GM21619 (cell line): ENCODE measurements at regions not wholly inside any gene's neighbourhood (a gene's known extent, or its start where the extent isn't known, plus 50 kb on each side); places are given as distances from the start of the nearest gene placed in this dataset.

Experiments
- ATAC-seq: cut with Tn5 transposase; IDR thresholded peaks from one replicate; pipeline ENCODE4 v1.9.1; 2021; ENCODE audit not compliant: unreplicated experiment

DNA sequence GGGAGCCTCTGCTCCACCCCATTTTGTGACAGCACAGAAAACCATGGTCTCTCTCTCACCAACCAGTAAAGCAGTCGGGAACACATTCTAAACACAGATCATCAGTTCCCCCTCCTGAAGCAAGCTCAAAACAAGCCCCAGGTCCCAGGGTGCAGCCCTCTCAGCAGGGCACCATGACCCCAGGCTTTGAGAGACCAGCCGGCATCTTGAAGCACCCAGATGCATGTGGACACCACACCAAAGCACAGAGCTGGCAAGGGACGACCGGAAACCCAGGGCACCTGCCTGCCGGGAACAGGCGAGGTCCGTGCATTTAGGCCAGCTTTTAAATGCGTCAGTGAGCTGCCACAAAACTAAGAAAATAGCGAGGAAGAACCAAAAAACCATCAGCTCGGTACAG lies 103.2 kb upstream of the IQSEC1 start:
- ATAC-seq = no peak

GRCh38 chr3:13174803-13175135 lies 101.5 kb upstream of the IQSEC1 start:
- no peak for ATAC-seq

DNA sequence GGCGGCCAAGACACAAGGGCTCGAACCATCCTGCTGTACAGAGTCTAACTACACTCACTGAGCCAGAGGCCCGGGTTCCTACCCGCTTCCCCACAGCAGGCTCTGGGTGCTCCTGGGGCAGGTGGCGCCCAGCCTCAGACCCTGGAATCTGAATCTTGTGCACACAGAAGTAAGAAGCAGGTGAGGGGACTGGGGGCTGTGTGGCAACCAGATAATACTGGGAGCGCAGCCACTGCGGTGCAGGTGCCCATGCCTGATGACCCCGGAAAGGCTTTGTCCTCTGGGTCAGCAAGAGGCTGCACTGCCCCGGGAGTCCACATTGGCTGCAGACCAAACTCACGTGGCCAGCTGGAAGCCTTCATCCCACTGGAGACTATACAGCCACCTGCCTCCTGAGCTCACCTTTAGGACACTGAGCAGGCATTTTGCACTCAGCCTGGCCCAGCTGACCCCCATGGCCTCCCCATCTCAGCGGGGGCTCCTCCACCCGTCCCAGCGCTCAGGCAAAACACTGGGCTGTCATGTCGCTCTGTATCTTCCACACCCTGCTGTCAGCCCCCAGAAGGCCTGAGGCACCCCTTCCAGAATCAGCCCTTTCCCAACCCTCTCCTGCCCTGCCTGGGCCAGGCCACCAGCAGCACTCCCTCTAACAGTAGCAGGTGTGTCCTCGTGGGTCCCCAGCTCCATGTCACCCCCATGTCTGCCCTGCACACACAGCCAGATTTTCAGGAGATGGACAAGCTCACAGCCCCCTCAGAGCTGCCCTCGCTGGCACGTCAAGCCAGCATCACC lies 101.0 kb upstream of the IQSEC1 start:
- no peak for ATAC-seq

- no peak for ATAC-seq
These were observed 100.0 kb upstream of the IQSEC1 start for GRCh38 chr3:13173186-13173585.

DNA sequence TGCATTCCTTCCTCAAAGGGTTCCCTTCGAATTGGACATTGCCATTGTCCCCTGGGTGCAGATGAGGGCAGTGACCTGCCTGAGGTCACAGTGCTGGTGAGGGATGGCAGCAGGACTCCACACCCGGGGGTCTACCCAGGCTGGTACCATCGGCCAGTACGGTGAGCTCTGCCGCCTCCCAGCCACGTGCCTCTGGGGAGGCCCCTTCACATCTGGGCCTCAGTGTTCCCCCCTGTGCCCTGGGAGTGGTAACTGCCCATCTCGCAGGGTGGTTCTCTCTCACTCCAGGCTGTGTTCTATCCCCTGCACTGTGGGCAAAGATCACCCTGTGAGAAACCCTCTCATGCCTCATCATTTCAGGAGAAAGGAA lies 99.4 kb upstream of the IQSEC1 start:
- ATAC-seq = no peak

GRCh38 chr3:13171704-13172643 lies 98.7 kb upstream of the IQSEC1 start:
- ATAC-seq = no peak

DNA sequence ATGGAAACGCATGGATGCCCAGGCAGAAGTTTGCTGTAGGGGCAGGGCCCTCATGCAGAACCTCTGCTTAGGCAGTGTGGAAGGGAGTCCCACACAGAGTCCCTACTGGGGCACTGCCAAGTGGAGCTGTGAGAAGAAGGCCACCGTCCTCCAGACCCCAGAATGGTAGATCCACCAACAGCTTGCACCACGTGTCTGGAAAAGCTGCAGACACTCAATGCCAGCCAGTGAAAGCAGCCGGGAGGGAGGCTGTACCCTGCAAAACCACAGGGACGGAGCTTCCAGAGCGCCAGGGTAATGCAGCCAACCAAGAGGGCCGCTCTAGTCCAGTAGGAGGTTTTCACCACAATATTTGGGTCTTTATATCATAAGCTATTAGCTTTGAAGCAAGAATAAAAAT lies 97.1 kb upstream of the IQSEC1 start:
- no peak for ATAC-seq

DNA sequence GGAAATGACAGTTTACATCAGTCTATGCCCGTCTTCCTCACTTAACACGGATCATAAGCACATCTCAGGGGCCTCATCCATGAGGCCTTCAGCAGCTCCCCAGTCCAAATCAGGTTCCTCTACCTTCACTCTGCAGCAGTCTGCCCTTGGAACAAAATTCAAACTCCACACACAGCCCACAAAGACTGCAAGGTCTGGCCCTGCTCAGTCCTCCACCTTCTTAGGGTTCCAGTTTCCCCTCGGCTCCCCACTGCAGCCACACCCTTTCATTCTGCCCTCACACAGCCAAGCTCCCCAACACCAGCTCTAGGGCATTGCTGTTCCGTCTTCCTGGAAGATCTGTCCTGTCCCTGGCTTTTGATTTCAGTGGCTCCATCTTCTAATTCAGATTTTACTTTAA lies 95.2 kb upstream of the IQSEC1 start:
- no peak for ATAC-seq

DNA sequence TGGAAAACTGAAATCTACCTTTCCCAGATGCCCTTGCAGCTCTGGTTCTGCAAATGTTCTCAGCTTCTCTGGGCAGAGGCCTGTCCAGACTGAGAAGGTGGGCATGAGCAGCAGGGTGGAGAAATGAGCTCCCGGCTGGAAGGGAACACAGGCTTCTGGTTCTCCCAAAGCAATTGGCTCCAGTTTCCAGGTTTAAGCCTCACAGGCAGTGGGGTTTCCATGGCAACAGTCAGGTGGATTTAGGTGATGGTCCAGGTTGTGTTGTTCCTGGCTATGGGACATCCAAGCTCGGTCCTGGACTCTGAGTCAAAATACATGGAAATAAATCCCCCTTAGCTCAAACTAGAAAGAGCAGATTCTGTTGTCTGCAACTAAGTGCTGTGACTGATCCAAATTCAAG lies 94.6 kb upstream of the IQSEC1 start:
- no peak for ATAC-seq

DNA sequence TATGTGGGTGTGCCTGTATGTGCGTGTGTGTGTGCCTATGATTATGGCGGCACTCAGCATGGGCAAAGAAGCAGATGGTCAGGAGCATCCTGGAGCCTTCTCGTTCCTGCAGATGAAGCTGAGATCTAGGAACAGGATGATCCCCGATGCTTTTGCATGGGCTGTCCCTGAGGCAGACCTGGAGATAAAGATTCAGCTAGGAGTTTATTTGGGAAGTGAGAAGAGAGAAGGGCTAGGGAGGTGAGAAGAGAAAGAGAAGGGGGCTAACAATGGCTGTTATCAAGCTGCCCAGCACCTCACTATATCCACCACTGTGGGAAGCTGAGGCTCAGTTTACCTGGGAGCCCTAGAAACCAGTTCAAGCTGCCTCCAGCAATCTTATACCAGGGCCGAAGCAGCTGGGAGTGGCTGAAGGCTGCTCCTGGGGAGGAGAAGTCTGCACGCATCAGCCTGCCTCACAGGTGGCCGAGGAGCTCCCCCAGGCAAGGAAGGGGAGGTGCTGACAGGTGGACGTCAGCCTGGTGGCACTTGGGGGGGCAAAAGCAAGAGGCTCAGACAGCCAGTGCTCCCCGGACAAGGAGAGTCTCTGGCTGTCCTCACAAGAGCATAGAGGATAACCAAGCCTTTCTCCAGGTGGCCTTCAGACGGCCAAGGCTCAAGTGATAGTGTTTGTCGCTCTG lies 94.0 kb upstream of the IQSEC1 start:
- no peak for ATAC-seq

GRCh38 chr3:13166243-13167063 lies 93.2 kb upstream of the IQSEC1 start:
- ATAC-seq = no peak

GRCh38 chr3:13165576-13165975 lies 92.3 kb upstream of the IQSEC1 start:
- no peak for ATAC-seq

DNA sequence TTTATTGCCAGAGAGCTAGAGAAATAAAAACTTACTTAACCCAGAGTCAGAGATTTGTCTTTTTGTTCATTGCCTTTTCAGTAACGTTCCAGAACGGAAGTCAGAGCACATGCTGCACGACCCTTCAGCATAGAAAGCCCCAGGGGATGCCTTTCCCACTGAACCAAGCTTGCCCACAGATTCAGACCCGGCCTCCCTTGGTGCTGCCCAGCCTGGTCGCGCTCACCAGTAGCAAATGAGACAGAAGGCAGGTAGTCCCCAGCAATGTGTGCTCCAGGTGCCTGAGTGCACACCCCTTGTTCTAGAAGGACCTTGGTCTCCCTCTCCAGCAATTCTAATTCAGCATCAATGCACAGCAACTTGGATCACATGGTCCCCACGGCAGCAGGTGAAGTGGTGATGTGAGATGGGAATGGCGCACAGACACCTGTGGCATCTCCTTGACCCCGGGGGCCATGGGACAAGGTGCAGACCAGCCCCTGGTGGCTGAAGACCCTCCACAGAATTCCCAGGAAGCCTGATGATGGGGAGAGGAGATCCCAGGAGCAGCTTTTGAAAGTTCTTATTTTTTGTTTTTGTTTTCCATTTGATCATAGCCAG lies 91.8 kb upstream of the IQSEC1 start:
- no peak for ATAC-seq

- ATAC-seq = no peak
These were observed 90.7 kb upstream of the IQSEC1 start for GRCh38 chr3:13163848-13164382.

DNA sequence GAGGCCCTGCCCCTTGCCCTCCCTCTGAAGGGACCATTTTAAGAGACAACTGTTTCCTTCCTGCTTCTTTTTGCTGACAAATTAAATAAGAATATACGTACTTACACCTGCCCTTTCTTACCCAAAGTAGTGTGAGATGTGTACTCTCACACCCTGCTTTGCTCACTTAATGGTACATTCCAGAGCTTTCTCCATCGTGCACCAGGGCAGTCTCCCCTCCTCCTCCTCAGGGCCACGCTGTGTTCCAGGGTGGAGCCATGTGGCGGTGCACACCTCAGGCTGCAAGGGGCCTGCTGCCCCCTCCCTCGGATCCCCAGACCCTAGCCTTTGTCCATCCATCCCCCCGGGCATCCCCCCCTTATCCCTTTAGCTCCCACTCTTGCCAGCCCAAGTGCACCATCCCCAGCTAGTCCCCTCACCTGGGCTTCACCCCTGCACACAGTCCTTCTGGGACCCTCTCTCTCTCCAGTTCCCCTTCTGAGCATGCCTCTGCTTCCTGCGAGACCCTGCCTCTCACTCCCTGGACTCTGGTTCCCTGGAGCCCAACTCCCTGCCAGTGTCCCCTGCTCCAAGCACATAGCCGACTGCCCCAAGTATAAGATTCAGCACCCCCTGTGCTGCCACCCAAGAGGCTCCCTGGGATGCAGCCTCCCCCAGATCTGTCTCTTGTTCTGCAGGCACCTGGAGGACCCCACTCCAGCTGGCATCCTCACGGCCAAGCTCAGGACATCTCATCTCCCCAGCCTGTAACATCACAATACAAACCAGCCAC lies 89.5 kb upstream of the IQSEC1 start:
- no peak for ATAC-seq

- ATAC-seq = no peak
These were observed 88.7 kb upstream of the IQSEC1 start for GRCh38 chr3:13161771-13162535.

DNA sequence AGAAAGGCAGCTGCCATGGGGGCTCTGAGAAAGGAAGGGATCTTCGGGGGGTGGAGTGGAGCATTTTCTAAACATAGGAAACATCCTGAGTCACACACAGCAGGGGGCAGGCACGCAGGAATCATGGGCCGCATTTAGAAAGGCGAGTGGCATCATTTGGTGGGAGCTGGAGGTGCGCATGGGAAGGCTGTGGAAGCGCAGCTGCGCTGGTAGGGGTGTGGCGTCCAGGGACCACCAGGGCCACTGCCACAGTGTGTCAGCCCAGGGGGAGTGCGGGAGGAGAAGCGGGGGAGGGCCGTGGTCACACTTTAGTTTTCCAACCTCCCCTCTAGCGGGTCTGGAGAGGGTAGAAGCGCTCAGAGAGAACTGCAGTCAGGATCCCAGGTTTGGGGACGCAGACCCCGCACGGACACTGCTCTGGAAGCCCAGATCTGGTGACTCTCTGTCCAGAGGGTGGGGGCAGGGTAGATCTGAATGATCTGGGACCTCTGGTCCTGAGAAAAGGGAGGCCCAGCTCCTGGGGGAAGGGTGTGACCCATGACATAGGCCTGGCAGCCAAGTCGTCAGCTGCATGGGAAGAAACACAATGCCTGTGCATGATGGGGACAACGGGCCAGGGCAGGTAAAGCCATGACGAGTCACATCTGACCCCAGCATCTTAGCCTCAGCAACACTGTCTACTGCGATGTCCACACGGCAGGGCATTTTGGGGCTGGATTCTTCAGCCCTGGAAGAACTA lies 88.0 kb upstream of the IQSEC1 start:
- ATAC-seq = no peak

DNA sequence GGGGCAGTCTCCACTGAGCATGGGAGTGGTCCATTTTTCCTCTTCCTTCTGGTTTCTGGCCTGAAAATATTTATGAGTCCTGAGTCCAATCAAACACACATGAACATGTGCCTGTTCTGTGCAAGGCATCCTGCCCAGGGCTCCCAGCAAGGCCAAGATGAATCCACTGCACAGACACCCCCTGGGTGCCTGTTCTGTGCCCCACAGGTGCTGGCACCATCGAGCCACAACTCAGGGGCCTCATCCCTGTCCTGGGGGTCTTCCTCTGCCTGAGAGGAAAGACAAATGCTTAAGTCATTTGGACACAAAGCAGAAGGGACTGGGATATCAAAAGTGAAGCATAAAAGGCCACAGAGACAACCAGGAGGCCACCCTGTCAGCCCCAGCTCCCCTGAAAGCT lies 87.4 kb upstream of the IQSEC1 start:
- no peak for ATAC-seq
